ENCODE measurements at regions not wholly inside any gene's neighbourhood (a gene's known extent, or its start where the extent isn't known, plus 50 kb on each side); places are given as distances from the start of the nearest gene placed in this dataset.

GRCh38 chr3:43838009-43838758 is 147.4 kb downstream of the ABHD5 start:
- TF ChIP-seq CTCF (IDR thresholded peaks at IDR 0.05), result no peak
- TF ChIP-seq POLR2A (IDR thresholded peaks at IDR 0.05), result no peak
- no peak for TF ChIP-seq POLR2AphosphoS5 (IDR thresholded peaks at IDR 0.05; ENCODE audit: insufficient read depth in 1 of 2, low read depth in 1 of 2)

Measured in vagina (tissue), 2 donors.